B cell (primary cell): ENCODE measurements at regions not wholly inside any gene's neighbourhood (a gene's known extent, or its start where the extent isn't known, plus 50 kb on each side); places are given as distances from the start of the nearest gene placed in this dataset.

ENCODE experiments used
- ATAC-seq: fragments of 200-7000 bp; cut with Tn5 transposase; one replicate; pipeline ENCODE4 v1.10.0; 2021; ENCODE audit warnings: low read depth, mild to moderate bottlenecking, moderate number of reproducible peaks, moderate library complexity
- CTCF ChIA-PET: fragments of 350-600 bp; sonication (Branson Sonifier 250); formaldehyde crosslinking; loops from one replicate; lab custom pipeline; 2021; ENCODE audit warnings: antibody characterized with exemption, inconsistent platforms; lab: Charles Lee
- POLR2A ChIA-PET: fragments of 350-600 bp; sonication (Branson Sonifier 250); formaldehyde crosslinking; loops from one replicate; lab custom pipeline; 2021; ENCODE audit warnings: antibody characterized with exemption; lab: Charles Lee
- DNase-seq: peaks from one replicate; pipeline ENCODE4 v3.0.0; 2013
- H2AFZ ChIP-seq: 2 replicates; pipeline ENCODE4 v1.6.1; 2012; ENCODE audit warnings: mild to moderate bottlenecking, low read depth, low read length; ENCODE audit not compliant: insufficient read depth, poor library complexity, severe bottlenecking
- H3K27ac ChIP-seq, 2 donors: 1 replicate in 1 of 2; 2 replicates in 1 of 2; pipeline ENCODE4 v1.5.1; 2012 to 2013; ENCODE audit warnings: low read length in 2 of 2, mild to moderate bottlenecking in 2 of 2, moderate library complexity in 1 of 2
- H3K27me3 ChIP-seq, 4 experiments: fragments of 200-600 bp in 1 of 4; sonication (generic) in 1 of 4; replicated peaks in 1 of 4; 1 replicate in 2 of 4; 2 replicates in 2 of 4; pipeline versions ENCODE4 v1.6.1 to v1.7.0; 2013 to 2016; ENCODE audit warnings: low read length in 3 of 4, mild to moderate bottlenecking in 2 of 4, mixed read lengths in 1 of 4, moderate library complexity in 1 of 4; ENCODE audit not compliant: insufficient read depth in 4 of 4, control insufficient read depth in 3 of 4; ENCODE audit errors: control extremely low read depth in 1 of 4
- H3K36me3 ChIP-seq, 2 experiments: replicated peaks in 1 of 2; 1 replicate in 1 of 2; 2 replicates in 1 of 2; pipeline versions ENCODE4 v1.6.1 to v1.7.1; 2013; ENCODE audit warnings: low read length in 1 of 2; ENCODE audit not compliant: insufficient read depth in 2 of 2, control insufficient read depth in 1 of 2; ENCODE audit errors: control extremely low read depth in 1 of 2, extremely low read depth in 1 of 2
- H3K4me1 ChIP-seq, 2 donors: fragments of 200-600 bp in 1 of 2; sonication (generic) in 1 of 2; 1 replicate in 1 of 2; 2 replicates in 1 of 2; pipeline versions ENCODE4 v1.5.1 to v1.6.1; 2013 to 2017; ENCODE audit warnings: low read length in 2 of 2; ENCODE audit not compliant: control insufficient read depth in 2 of 2, insufficient read depth in 2 of 2
- H3K4me2 ChIP-seq: replicated peaks from 2 replicates; pipeline ENCODE3; 2012; ENCODE audit warnings: mild to moderate bottlenecking, low read depth, low read length; ENCODE audit not compliant: poor library complexity, severe bottlenecking
- H3K4me3 ChIP-seq, 5 experiments: fragments of 200-600 bp in 1 of 5; sonication (generic) in 1 of 5; 1 replicate in 3 of 5; 2 replicates in 2 of 5; pipeline versions ENCODE4 v1.5.1 to v1.7.0; 2011 to 2016; ENCODE audit warnings: low read length in 4 of 5, mild to moderate bottlenecking in 4 of 5, low read depth in 2 of 5, control low read depth in 1 of 5, moderate library complexity in 1 of 5; ENCODE audit not compliant: insufficient read depth in 1 of 5; ENCODE audit errors: control extremely low read depth in 1 of 5, extremely low read depth in 1 of 5
- H3K79me2 ChIP-seq: fragments of 200-600 bp; sonication (generic); one replicate; pipeline ENCODE4 v1.6.0; 2016; ENCODE audit warnings: low read length; ENCODE audit not compliant: control insufficient read depth, insufficient read depth
- H3K9ac ChIP-seq: fragments of 200-600 bp; sonication (generic); 2 replicates; pipeline ENCODE4 v1.6.1; 2017; ENCODE audit warnings: mild to moderate bottlenecking, low read length, moderate library complexity
- H3K9me3 ChIP-seq, 3 donors: one replicate each; pipeline versions ENCODE4 v1.6.1 to v1.7.1; 2013; ENCODE audit warnings: low read length in 2 of 3; ENCODE audit not compliant: control insufficient read depth in 2 of 3, insufficient read depth in 1 of 3; ENCODE audit errors: control extremely low read depth in 1 of 3
- H4K20me1 ChIP-seq: 2 replicates; pipeline ENCODE4 v1.6.0; 2012; ENCODE audit warnings: mild to moderate bottlenecking, low read length; ENCODE audit not compliant: insufficient read depth, control insufficient read depth, poor library complexity, severe bottlenecking
- H3K27ac Mint-ChIP-seq: one replicate; pipeline ENCODE4 v1.8.0; 2021; ENCODE audit warnings: mixed read lengths
- H3K27me3 Mint-ChIP-seq: one replicate; pipeline ENCODE4 v1.8.0; 2021; ENCODE audit warnings: mixed read lengths
- H3K4me1 Mint-ChIP-seq: one replicate; pipeline ENCODE4 v1.8.0; 2021; ENCODE audit warnings: mixed read lengths
- H3K4me3 Mint-ChIP-seq: one replicate; pipeline ENCODE4 v1.8.0; 2021; ENCODE audit warnings: mixed read lengths
- H3K9me3 Mint-ChIP-seq: one replicate; pipeline ENCODE4 v1.8.0; 2022; ENCODE audit warnings: mixed read lengths; ENCODE audit not compliant: insufficient read depth
- EZH2 ChIP-seq: IDR thresholded peaks from 2 replicates; pipeline ENCODE4 v1.6.1; 2012; ENCODE audit warnings: borderline replicate concordance, low read depth, mild to moderate bottlenecking, moderate library complexity, low read length; ENCODE audit not compliant: insufficient read depth, poor library complexity, severe bottlenecking
- WGBS: methylation state at CpG from one replicate; pipeline ENCODE4 v1.1.5; 2013; ENCODE audit warnings: missing lambda C conversion rate; ENCODE audit not compliant: insufficient coverage; 5-methylcytosine and 5-hydroxymethylcytosine counted together
- intact Hi-C: fragments of 100-400 bp; cut with micrococcal nuclease; formaldehyde crosslinking; loops from one replicate; pipeline ENCODE4 v1.10.0; 2022
- TF ChIP-seq, protein P1 (sequence below): fragments of 200-600 bp; IDR thresholded peaks from one replicate; pipeline ENCODE4 v1.8.0; 2022; ENCODE audit warnings: antibody characterized with exemption, mild to moderate bottlenecking

DNA sequence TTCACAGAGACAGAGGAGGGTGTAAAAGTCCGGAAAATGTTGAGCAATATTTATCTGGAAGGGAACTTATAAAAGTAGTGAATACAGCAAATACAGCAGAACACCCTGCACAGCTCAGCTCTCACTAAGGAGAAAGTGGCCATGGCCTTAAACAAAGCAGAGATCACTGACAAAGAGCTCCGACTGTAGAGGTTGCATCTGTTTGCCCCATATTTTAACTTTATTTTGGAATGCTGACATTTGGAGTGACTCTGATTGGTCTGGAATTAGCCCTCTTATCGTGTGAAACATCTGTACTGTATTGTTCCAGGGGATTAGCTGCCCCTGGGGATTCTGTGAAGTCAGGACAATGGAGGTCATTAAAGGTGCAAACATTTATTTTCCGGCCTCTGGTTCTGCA lies 1275.7 kb upstream of the FLRT2 start:
- ATAC-seq = no peak
- Mint-ChIP-seq H3K9me3 (peaks cover 2% of the 10 kb centered on the region), H3K4me3 (no peak overlapping the region), H3K27ac (no peak overlapping the region), H3K27me3 (no peaks in the 10 kb centered on the region), H3K4me1 (no peaks in the 10 kb centered on the region)
- TF ChIP-seq EZH2 = no peak
- TF ChIP-seq, protein P1, sequence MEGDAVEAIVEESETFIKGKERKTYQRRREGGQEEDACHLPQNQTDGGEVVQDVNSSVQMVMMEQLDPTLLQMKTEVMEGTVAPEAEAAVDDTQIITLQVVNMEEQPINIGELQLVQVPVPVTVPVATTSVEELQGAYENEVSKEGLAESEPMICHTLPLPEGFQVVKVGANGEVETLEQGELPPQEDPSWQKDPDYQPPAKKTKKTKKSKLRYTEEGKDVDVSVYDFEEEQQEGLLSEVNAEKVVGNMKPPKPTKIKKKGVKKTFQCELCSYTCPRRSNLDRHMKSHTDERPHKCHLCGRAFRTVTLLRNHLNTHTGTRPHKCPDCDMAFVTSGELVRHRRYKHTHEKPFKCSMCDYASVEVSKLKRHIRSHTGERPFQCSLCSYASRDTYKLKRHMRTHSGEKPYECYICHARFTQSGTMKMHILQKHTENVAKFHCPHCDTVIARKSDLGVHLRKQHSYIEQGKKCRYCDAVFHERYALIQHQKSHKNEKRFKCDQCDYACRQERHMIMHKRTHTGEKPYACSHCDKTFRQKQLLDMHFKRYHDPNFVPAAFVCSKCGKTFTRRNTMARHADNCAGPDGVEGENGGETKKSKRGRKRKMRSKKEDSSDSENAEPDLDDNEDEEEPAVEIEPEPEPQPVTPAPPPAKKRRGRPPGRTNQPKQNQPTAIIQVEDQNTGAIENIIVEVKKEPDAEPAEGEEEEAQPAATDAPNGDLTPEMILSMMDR = no peak
- Histone ChIP-seq H3K36me3 (no peaks in the 10 kb centered on the region), H3K9ac (no peak overlapping the region), H4K20me1 (no peaks in the 10 kb centered on the region), H3K4me2 (no peak overlapping the region), H3K9me3 (no peaks in the 10 kb centered on the region), H2AFZ (no peak overlapping the region), H3K79me2 (no peaks in the 10 kb centered on the region), H3K27ac (no peak overlapping the region), H3K27me3 (no peaks in the 10 kb centered on the region), H3K4me1 (no peaks in the 10 kb centered on the region), H3K4me3 (no peak overlapping the region)
- WGBS = 80% methylated on average over 2 of the region's 4 CpGs
- DNase-seq = no peak
- POLR2A ChIA-PET = no interaction called here
- intact Hi-C loops = no loop called here
- CTCF ChIA-PET = no interaction called here

DNA sequence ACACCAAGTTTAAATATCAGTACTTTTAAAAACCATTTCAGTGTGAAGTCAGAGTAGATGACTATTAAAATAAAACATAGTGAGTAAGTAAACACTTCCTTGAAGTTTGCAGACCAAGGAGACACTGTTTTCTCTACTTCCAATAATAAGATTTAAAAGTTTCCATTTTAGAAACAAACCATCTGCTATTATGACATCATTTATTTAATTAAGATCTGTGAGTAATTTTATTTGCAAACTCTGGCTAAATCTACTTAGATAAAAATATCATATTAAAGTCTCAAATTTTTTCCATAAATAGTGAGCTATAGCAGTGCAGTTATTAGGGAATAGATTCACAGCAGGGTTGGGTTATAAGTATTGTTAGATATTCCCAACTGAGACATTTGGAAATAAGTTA lies 1267.0 kb upstream of the FLRT2 start:
- H3K27ac ChIP-seq = no peak overlapping the region

More for the DNA sequence above, 1267.0 kb upstream of the FLRT2 start:
- H3K4me3 ChIP-seq = no peak overlapping the region
- peaks cover 9% of the 10 kb centered on the region for H3K9me3 Mint-ChIP-seq
- ChIA-PET POLR2A (no interaction called here), CTCF (no interaction called here)
- H2AFZ ChIP-seq = no peak overlapping the region
- intact Hi-C loops = no loop called here
- H3K4me1 ChIP-seq = no peaks in the 10 kb centered on the region
- H3K79me2 ChIP-seq = no peaks in the 10 kb centered on the region
- TF ChIP-seq, protein P1 = no peak
- no peak for TF ChIP-seq EZH2
- ATAC-seq = no peak
- no peak overlapping the region for H3K27ac Mint-ChIP-seq
- no peaks in the 10 kb centered on the region for H3K4me1 Mint-ChIP-seq
- no peak for DNase-seq
- H3K4me2 ChIP-seq = no peak overlapping the region
- H4K20me1 ChIP-seq = no peaks in the 10 kb centered on the region
- H3K27me3 ChIP-seq = no peaks in the 10 kb centered on the region
- H3K9me3 ChIP-seq = no peaks in the 10 kb centered on the region
- H3K27me3 Mint-ChIP-seq = no peaks in the 10 kb centered on the region
- H3K9ac ChIP-seq = no peak overlapping the region
- no peak overlapping the region for H3K4me3 Mint-ChIP-seq
- no peaks in the 10 kb centered on the region for H3K36me3 ChIP-seq
